ENCODE measurements at regions not wholly inside any gene's neighbourhood (a gene's known extent, or its start where the extent isn't known, plus 50 kb on each side); places are given as distances from the start of the nearest gene placed in this dataset.

DNA sequence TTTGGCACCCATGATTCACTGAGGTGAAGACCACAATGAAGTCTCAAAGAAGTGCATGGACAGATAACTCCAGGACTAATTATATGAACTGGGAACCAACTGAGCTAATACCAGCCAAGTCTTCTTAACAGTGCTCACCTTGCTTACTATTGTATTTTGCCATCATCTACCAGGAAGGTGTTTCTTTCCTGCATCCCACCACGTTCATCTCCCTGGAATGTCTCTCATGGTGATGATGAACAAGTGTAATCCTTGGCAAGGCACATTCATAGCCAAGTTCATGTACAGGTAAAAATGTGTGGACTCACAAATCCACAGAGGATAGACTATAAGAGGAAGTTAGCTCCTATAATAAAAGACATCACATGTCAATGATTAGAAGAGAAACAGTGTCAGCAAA, 489.1 kb downstream of the SMARCA1 start:
- TF ChIP-seq HDGF (IDR thresholded peaks at IDR 0.05; ENCODE audit: borderline replicate concordance) (no peak), ZNF384 (IDR thresholded peaks at IDR 0.05) (no peak), ARNT (IDR thresholded peaks at IDR 0.05) (no peak), BHLHE40 (IDR thresholded peaks at IDR 0.05; ENCODE audit: borderline replicate concordance) (no peak), SP1 (IDR thresholded peaks at IDR 0.05) (no peak), FOXA1 (IDR thresholded peaks at IDR 0.05) (no peak), LEF1 (IDR thresholded peaks at IDR 0.05; ENCODE audit: borderline replicate concordance) (no peak), NFRKB (IDR thresholded peaks at IDR 0.05) (no peak), FOXM1 (IDR thresholded peaks at IDR 0.05; ENCODE audit: borderline replicate concordance) (no peak), SUZ12 (IDR thresholded peaks at IDR 0.05) (no peak), CTBP1 (IDR thresholded peaks at IDR 0.05; ENCODE audit: borderline replicate concordance) (no peak), FOXK2 (IDR thresholded peaks at IDR 0.05) (no peak), TARDBP (IDR thresholded peaks at IDR 0.05) (no peak), L3MBTL2 (conservative IDR thresholded peaks at IDR 0.05) (no peak), ELF4 (IDR thresholded peaks at IDR 0.05) (no peak)
- TF ChIP-seq, protein P1, sequence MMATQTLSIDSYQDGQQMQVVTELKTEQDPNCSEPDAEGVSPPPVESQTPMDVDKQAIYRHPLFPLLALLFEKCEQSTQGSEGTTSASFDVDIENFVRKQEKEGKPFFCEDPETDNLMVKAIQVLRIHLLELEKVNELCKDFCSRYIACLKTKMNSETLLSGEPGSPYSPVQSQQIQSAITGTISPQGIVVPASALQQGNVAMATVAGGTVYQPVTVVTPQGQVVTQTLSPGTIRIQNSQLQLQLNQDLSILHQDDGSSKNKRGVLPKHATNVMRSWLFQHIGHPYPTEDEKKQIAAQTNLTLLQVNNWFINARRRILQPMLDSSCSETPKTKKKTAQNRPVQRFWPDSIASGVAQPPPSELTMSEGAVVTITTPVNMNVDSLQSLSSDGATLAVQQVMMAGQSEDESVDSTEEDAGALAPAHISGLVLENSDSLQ (IDR thresholded peaks at IDR 0.05) = no peak
- ChIA-PET CTCF (no interaction called here), POLR2A (no interaction called here)
- no peak for DNase-seq (ENCODE audit: extremely low spot score)

DNA sequence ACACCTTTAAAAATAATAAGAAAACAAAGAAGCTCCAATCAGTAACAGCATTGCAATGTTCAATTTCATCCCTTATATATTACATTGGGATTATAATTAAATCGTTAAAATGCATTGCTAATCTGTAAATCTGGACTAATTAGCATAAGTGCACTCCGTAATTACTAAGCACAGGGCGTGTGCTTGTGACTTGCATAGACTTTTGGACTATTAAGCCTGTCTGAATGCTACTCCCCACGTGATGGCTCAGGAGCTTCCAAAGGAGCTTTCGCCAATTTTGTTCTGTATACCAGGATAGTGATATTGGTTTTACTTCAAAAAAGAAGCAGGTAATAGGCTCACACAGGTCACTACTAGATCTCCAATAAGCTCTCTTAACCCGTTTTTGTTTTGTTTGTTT, 497.1 kb downstream of the SMARCA1 start:
- TF ChIP-seq TARDBP (IDR thresholded peaks at IDR 0.05) (no peak), HDGF (IDR thresholded peaks at IDR 0.05; ENCODE audit: borderline replicate concordance) (no peak)
- TF ChIP-seq, protein P1 (IDR thresholded peaks at IDR 0.05) = no peak
- DNase-seq (ENCODE audit: extremely low spot score) = no peak
- CTCF ChIA-PET = no interaction called here
- POLR2A ChIA-PET = no interaction called here

DNA sequence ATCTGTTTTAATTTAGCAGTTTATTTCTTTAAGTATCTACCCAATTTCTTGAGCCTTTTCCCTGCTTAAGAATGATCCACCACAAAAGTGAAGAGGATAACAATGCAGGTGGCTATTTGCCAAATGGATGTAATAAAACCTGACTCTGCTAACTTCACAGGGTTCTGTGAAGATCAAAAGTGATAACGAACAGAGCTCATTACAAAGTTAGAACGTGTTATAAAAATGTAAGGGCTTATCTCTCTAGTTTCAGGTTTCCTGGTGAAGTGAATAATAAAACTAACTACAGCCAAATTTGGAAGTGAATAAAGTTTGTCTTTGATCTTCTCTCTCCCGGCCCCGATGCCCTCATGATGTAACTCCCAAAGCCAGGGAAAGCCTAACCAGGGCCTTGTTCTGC, 497.9 kb downstream of the SMARCA1 start:
- CTCF ChIA-PET = no interaction called here
- POLR2A ChIA-PET = no interaction called here
- TF ChIP-seq ARNT (IDR thresholded peaks at IDR 0.05) (no peak), LEF1 (IDR thresholded peaks at IDR 0.05; ENCODE audit: borderline replicate concordance) (no peak), NFRKB (IDR thresholded peaks at IDR 0.05) (no peak), L3MBTL2 (conservative IDR thresholded peaks at IDR 0.05) (no peak), CTBP1 (IDR thresholded peaks at IDR 0.05; ENCODE audit: borderline replicate concordance) (no peak), ZNF384 (IDR thresholded peaks at IDR 0.05) (no peak)
- no peak for DNase-seq (ENCODE audit: extremely low spot score)

DNA sequence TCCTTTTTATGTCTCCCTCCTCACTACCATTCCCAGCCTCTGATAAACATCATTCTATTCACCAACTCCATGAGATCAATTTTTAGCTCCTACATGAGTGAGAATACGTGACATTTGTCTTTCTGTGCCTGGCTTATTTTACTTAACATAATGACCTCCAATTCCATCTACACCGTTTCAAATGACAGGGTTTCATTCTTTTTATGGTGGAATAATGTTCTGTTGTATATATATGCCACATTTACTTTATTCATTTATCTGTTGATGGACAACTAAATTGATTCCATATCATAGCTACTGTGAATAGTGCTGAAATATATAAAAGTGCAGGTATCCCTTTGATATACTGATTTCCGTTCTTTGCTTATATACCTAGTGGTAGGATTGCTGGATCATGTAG, 503.9 kb downstream of the SMARCA1 start:
- ChIA-PET CTCF (interaction anchor here (0.7 kb wide), 1 partner anchor 63 kb away, joined by 3 read pairs; no protein-coding TSS in a partner anchor), POLR2A (no interaction called here)
- DNase-seq (ENCODE audit: extremely low spot score) = no peak
- TF ChIP-seq SP1 (IDR thresholded peaks at IDR 0.05) = no peak
- no peak for TF ChIP-seq FOXK2 (IDR thresholded peaks at IDR 0.05)
- TF ChIP-seq L3MBTL2 (conservative IDR thresholded peaks at IDR 0.05) = no peak
- TF ChIP-seq SUZ12 (IDR thresholded peaks at IDR 0.05) = no peak
- TF ChIP-seq FOXA1 (IDR thresholded peaks at IDR 0.05) = no peak
- TF ChIP-seq ZNF384 (IDR thresholded peaks at IDR 0.05) = no peak
- TF ChIP-seq TARDBP (IDR thresholded peaks at IDR 0.05) = no peak
- TF ChIP-seq ELF4 (IDR thresholded peaks at IDR 0.05) = no peak
- no peak for TF ChIP-seq FOXM1 (IDR thresholded peaks at IDR 0.05; ENCODE audit: borderline replicate concordance)
- no peak for TF ChIP-seq BHLHE40 (IDR thresholded peaks at IDR 0.05; ENCODE audit: borderline replicate concordance)
- TF ChIP-seq HDGF (IDR thresholded peaks at IDR 0.05; ENCODE audit: borderline replicate concordance) = no peak
- no peak for TF ChIP-seq CTBP1 (IDR thresholded peaks at IDR 0.05; ENCODE audit: borderline replicate concordance)

DNA sequence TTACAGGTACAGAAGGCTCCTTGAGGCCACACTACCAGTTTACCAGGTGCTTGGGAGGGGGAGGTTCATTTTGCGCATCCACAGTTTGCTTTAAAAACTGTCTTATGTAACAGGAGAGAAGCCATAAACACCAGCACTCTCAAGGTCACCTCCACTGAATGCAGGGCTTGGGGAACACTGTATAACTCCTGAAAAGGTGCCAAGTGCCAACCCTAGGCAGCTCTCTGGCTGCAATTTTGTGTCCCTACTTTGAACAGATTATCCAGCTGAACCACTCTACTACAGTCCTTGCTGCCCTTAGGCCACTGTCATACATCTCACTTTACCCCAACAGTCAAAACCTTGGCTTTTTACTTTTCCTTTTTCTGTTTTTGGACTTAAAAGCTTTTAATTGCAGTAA, 507.9 kb downstream of the SMARCA1 start:
- TF ChIP-seq NFRKB (IDR thresholded peaks at IDR 0.05) (no peak), SUZ12 (IDR thresholded peaks at IDR 0.05) (no peak), SP1 (IDR thresholded peaks at IDR 0.05) (no peak), BHLHE40 (IDR thresholded peaks at IDR 0.05; ENCODE audit: borderline replicate concordance) (no peak), LEF1 (IDR thresholded peaks at IDR 0.05; ENCODE audit: borderline replicate concordance) (no peak), FOXM1 (IDR thresholded peaks at IDR 0.05; ENCODE audit: borderline replicate concordance) (no peak), ARNT (IDR thresholded peaks at IDR 0.05) (no peak), FOXK2 (IDR thresholded peaks at IDR 0.05) (no peak), ZNF384 (IDR thresholded peaks at IDR 0.05) (no peak), TARDBP (IDR thresholded peaks at IDR 0.05) (no peak), L3MBTL2 (conservative IDR thresholded peaks at IDR 0.05) (no peak), FOXA1 (IDR thresholded peaks at IDR 0.05) (no peak), HDGF (IDR thresholded peaks at IDR 0.05; ENCODE audit: borderline replicate concordance) (no peak), CTBP1 (IDR thresholded peaks at IDR 0.05; ENCODE audit: borderline replicate concordance) (no peak), ELF4 (IDR thresholded peaks at IDR 0.05) (no peak)
- TF ChIP-seq, protein P1 (IDR thresholded peaks at IDR 0.05) = no peak
- no peak for DNase-seq (ENCODE audit: extremely low spot score)
- ChIA-PET POLR2A (no interaction called here), CTCF (no interaction called here)

DNA sequence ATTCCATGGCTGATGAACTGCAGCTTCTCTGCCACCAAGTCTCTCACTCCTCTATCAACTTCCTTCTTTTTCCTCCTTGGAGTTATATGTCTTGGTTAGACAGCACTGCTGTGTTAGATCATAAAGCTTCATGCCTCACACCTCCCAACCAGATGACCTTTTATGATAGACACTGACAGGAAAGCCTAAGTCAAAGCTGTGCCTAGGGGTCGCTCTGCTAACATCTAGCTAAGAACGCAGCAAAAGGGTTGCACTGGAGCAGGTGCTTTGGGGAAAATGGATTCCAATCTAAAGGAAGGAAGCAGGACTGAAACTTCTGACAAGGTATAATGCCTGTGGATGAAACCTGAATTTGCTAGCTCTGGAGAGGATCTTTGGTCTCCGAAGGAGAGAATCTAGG, 509.7 kb downstream of the SMARCA1 start:
- ChIA-PET POLR2A (no interaction called here), CTCF (no interaction called here)
- no peak for DNase-seq (ENCODE audit: extremely low spot score)
- no peak for TF ChIP-seq ELF4 (IDR thresholded peaks at IDR 0.05)
- TF ChIP-seq SP1 (IDR thresholded peaks at IDR 0.05) = no peak
- no peak for TF ChIP-seq ARNT (IDR thresholded peaks at IDR 0.05)
- no peak for TF ChIP-seq LEF1 (IDR thresholded peaks at IDR 0.05; ENCODE audit: borderline replicate concordance)
- no peak for TF ChIP-seq FOXK2 (IDR thresholded peaks at IDR 0.05)
- no peak for TF ChIP-seq FOXA1 (IDR thresholded peaks at IDR 0.05)
- TF ChIP-seq CTBP1 (IDR thresholded peaks at IDR 0.05; ENCODE audit: borderline replicate concordance) = no peak
- TF ChIP-seq L3MBTL2 (conservative IDR thresholded peaks at IDR 0.05) = no peak
- TF ChIP-seq, protein P1 (IDR thresholded peaks at IDR 0.05) = no peak
- TF ChIP-seq NFRKB (IDR thresholded peaks at IDR 0.05) = no peak
- TF ChIP-seq SUZ12 (IDR thresholded peaks at IDR 0.05) = no peak
- TF ChIP-seq ZNF384 (IDR thresholded peaks at IDR 0.05) = no peak

Measured in HEK293T (cell line).